Thoracic aorta (tissue), 2 donors: ENCODE measurements at regions not wholly inside any gene's neighbourhood (a gene's known extent, or its start where the extent isn't known, plus 50 kb on each side); places are given as distances from the start of the nearest gene placed in this dataset.

ENCODE experiments used
- ATAC-seq: fragments of 150-250 bp; one replicate; pipeline ENCODE4 v1.8.0; 2017; ENCODE audit warnings: low read depth; ENCODE audit not compliant: insufficient number of reproducible peaks, low FRiP score
- DNase-seq: peaks from one replicate; pipeline ENCODE4 v3.0.0-alpha.2; 2020; ENCODE audit warnings: low spot score
- H3K27ac ChIP-seq, 2 donors: fragments of 200-600 bp; sonication (generic); 1 replicate in 1 of 2; 2 replicates in 1 of 2; pipeline ENCODE4 v1.5.1; 2016; ENCODE audit warnings: mild to moderate bottlenecking in 2 of 2, moderate library complexity in 2 of 2
- H3K27me3 ChIP-seq: fragments of 200-600 bp; sonication (generic); replicated peaks from 2 replicates; pipeline ENCODE4 v1.6.0; 2016; ENCODE audit warnings: mild to moderate bottlenecking; ENCODE audit not compliant: insufficient read depth
- H3K36me3 ChIP-seq: fragments of 200-600 bp; sonication (generic); one replicate; pipeline ENCODE4 v1.5.1; 2016
- H3K4me1 ChIP-seq, 2 donors: fragments of 200-600 bp; sonication (generic); 1 replicate in 1 of 2; 2 replicates in 1 of 2; pipeline versions ENCODE4 v1.5.1 to v1.6.0; 2016; ENCODE audit warnings: low read depth in 2 of 2, mild to moderate bottlenecking in 1 of 2; ENCODE audit not compliant: control insufficient read depth in 1 of 2
- H3K4me3 ChIP-seq: fragments of 200-600 bp; sonication (generic); 2 replicates; pipeline ENCODE4 v1.5.1; 2016; ENCODE audit warnings: mild to moderate bottlenecking
- H3K9me3 ChIP-seq: fragments of 200-600 bp; sonication (generic); 2 replicates; pipeline ENCODE4 v1.5.1; 2016
- CTCF ChIP-seq: fragments of 200-600 bp; sonication (generic); IDR thresholded peaks from one replicate; pipeline ENCODE4 v1.5.1; 2019; ENCODE audit warnings: antibody characterized with exemption

GRCh38 chr9:14455243-14455642, 141.3 kb upstream of the NFIB start:
- no peaks in the 10 kb centered on the region for H3K36me3 ChIP-seq
- DNase-seq (no peak), ATAC-seq (no peak)
- H3K27me3 ChIP-seq = no peaks in the 10 kb centered on the region
- H3K9me3 ChIP-seq = no peaks in the 10 kb centered on the region
- H3K27ac ChIP-seq = no peak overlapping the region
- TF ChIP-seq CTCF = no peak
- no peak overlapping the region for H3K4me3 ChIP-seq
- no peaks in the 10 kb centered on the region for H3K4me1 ChIP-seq

DNA sequence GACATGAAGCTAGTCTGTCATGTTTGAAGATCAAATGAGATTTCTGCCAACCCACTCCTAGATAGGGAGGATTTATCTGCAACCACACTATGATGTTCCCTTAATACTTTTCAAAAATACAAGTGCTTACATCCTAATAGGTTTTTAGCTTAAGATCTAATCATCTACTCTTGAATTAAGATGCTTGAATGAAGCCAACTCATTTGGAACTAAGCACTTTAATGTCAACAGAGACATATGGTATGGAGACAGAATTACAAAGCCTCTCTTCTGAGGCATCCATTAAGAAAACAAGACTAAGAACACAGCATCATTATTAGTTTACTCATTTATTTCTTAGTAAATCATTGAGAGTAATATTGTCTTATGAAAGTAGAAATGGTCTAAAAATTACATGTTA, 139.3 kb upstream of the NFIB start:
- no peak for TF ChIP-seq CTCF

GRCh38 chr9:14452539-14452938, 138.6 kb upstream of the NFIB start:
- DNase-seq (no peak), ATAC-seq (no peak)
- H3K4me3 ChIP-seq = no peak overlapping the region

More for the DNA sequence above, 139.3 kb upstream of the NFIB start:
- ATAC-seq = no peak
- Histone ChIP-seq H3K27me3 (no peaks in the 10 kb centered on the region), H3K4me3 (no peak overlapping the region), H3K4me1 (no peaks in the 10 kb centered on the region), H3K9me3 (no peaks in the 10 kb centered on the region), H3K27ac (no peak overlapping the region), H3K36me3 (no peaks in the 10 kb centered on the region)
- DNase-seq = no peak

DNA sequence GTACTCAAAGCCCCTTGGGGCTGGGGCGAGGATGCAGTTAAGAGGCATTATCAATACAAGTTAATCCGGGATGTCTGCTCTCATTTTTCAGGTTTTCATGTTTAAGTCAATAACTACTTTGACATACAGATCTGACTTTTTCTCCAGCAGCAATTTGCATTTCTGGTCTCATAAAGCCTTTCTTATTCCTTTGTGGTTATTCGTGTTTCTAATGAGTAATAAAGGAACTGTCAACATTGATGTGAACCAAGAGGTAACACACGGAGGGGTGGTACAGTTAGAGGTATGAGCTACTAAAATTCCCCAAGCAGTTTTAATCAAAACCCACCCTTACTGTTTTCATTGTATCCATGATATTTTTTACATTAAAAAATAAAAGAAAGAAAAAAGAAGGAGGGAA, 138.0 kb upstream of the NFIB start:
- no peaks in the 10 kb centered on the region for H3K4me1 ChIP-seq
- no peak overlapping the region for H3K4me3 ChIP-seq
- no peak for DNase-seq
- H3K27ac ChIP-seq = no peak overlapping the region
- no peaks in the 10 kb centered on the region for H3K27me3 ChIP-seq
- no peak for ATAC-seq
- peaks cover 5% of the 10 kb centered on the region for H3K9me3 ChIP-seq
- H3K36me3 ChIP-seq = no peaks in the 10 kb centered on the region
- no peak for TF ChIP-seq CTCF

More at GRCh38 chr9:14452539-14452938, 138.6 kb upstream of the NFIB start:
- H3K9me3 ChIP-seq = no peaks in the 10 kb centered on the region
- no peak for TF ChIP-seq CTCF
- no peak overlapping the region for H3K27ac ChIP-seq
- no peaks in the 10 kb centered on the region for H3K27me3 ChIP-seq
- H3K4me1 ChIP-seq = no peaks in the 10 kb centered on the region
- no peaks in the 10 kb centered on the region for H3K36me3 ChIP-seq

GRCh38 chr9:14447103-14447502, 133.2 kb upstream of the NFIB start:
- no peak overlapping the region for H3K27ac ChIP-seq
- H3K9me3 ChIP-seq = peaks cover 5% of the 10 kb centered on the region
- TF ChIP-seq CTCF = no peak
- no peaks in the 10 kb centered on the region for H3K36me3 ChIP-seq
- DNase-seq (no peak), ATAC-seq (no peak)
- H3K4me1 ChIP-seq = no peaks in the 10 kb centered on the region
- no peaks in the 10 kb centered on the region for H3K27me3 ChIP-seq
- H3K4me3 ChIP-seq = no peak overlapping the region
